Hepatocyte (in vitro differentiated cells): ENCODE measurements at regions not wholly inside any gene's neighbourhood (a gene's known extent, or its start where the extent isn't known, plus 50 kb on each side); places are given as distances from the start of the nearest gene placed in this dataset.

Experiments used
- DNase-seq: peaks from one replicate; pipeline ENCODE4 v3.0.0-alpha.2; 2016; ENCODE audit warnings: low spot score
- H2AFZ ChIP-seq: fragments of 200-600 bp; sonication (generic); 2 replicates; pipeline ENCODE4 v1.6.0; 2016; ENCODE audit warnings: antibody characterized with exemption, mild to moderate bottlenecking
- H3K27ac ChIP-seq: fragments of 200-600 bp; sonication (generic); 2 replicates; pipeline ENCODE4 v1.5.1; 2016; ENCODE audit warnings: mild to moderate bottlenecking
- H3K27me3 ChIP-seq: fragments of 200-600 bp; sonication (generic); 2 replicates; pipeline ENCODE4 v1.6.1; 2016
- H3K36me3 ChIP-seq: fragments of 200-600 bp; sonication (generic); replicated peaks from 2 replicates; pipeline ENCODE4 v1.5.1; 2016; ENCODE audit warnings: low read depth; ENCODE audit not compliant: insufficient read depth
- H3K4me1 ChIP-seq: fragments of 200-600 bp; sonication (generic); 2 replicates; pipeline ENCODE4 v1.5.1; 2016; ENCODE audit warnings: mild to moderate bottlenecking, moderate library complexity; ENCODE audit not compliant: insufficient read depth
- H3K4me2 ChIP-seq: fragments of 200-600 bp; sonication (generic); 2 replicates; pipeline ENCODE4 v1.6.0; 2016
- H3K4me3 ChIP-seq: fragments of 200-600 bp; sonication (generic); 2 replicates; pipeline ENCODE4 v1.5.1; 2016; ENCODE audit warnings: mild to moderate bottlenecking
- H3K79me2 ChIP-seq: fragments of 200-600 bp; sonication (generic); 2 replicates; pipeline ENCODE4 v1.6.0; 2017; ENCODE audit warnings: mild to moderate bottlenecking
- H3K9me2 ChIP-seq: fragments of 200-600 bp; sonication (generic); replicated peaks from 2 replicates; pipeline ENCODE4 v1.6.0; 2017; ENCODE audit warnings: mild to moderate bottlenecking; ENCODE audit not compliant: insufficient read depth
- H3K9me3 ChIP-seq: fragments of 200-600 bp; sonication (generic); 2 replicates; pipeline ENCODE4 v1.5.1; 2016; ENCODE audit warnings: low read depth, mild to moderate bottlenecking
- H4K20me1 ChIP-seq: fragments of 200-600 bp; sonication (generic); 2 replicates; pipeline ENCODE4 v1.6.0; 2016; ENCODE audit warnings: mild to moderate bottlenecking; ENCODE audit not compliant: insufficient read depth, poor library complexity, severe bottlenecking
- EZH2 ChIP-seq: fragments of 200-600 bp; sonication (generic); IDR thresholded peaks from 2 replicates; pipeline ENCODE4 v1.6.1; 2016; ENCODE audit warnings: antibody characterized with exemption, mild to moderate bottlenecking, borderline replicate concordance
- EZH2phosphoT487 ChIP-seq: fragments of 200-600 bp; sonication (generic); IDR thresholded peaks from one replicate; pipeline ENCODE4 v1.6.1; 2018; ENCODE audit warnings: antibody characterized with exemption, mild to moderate bottlenecking, low read depth, moderate library complexity; ENCODE audit not compliant: unreplicated experiment, severe bottlenecking
- WGBS: methylation state at CpG from one replicate; pipeline ENCODE4 v1.1.6; 2016; ENCODE audit warnings: low lambda C conversion rate; ENCODE audit errors: missing lambda C conversion rate; 5-methylcytosine and 5-hydroxymethylcytosine counted together
- TF ChIP-seq, protein P1 (sequence below): fragments of 200-600 bp; sonication (generic); IDR thresholded peaks from 2 replicates; pipeline ENCODE4 v1.5.1; 2016; ENCODE audit warnings: antibody characterized with exemption, mild to moderate bottlenecking; ENCODE audit not compliant: poor library complexity

GRCh38 chr3:127072221-127072771, 89.4 kb downstream of the PLXNA1 start:
- TF ChIP-seq EZH2 (no peak), EZH2phosphoT487 (no peak)
- TF ChIP-seq, protein P1, sequence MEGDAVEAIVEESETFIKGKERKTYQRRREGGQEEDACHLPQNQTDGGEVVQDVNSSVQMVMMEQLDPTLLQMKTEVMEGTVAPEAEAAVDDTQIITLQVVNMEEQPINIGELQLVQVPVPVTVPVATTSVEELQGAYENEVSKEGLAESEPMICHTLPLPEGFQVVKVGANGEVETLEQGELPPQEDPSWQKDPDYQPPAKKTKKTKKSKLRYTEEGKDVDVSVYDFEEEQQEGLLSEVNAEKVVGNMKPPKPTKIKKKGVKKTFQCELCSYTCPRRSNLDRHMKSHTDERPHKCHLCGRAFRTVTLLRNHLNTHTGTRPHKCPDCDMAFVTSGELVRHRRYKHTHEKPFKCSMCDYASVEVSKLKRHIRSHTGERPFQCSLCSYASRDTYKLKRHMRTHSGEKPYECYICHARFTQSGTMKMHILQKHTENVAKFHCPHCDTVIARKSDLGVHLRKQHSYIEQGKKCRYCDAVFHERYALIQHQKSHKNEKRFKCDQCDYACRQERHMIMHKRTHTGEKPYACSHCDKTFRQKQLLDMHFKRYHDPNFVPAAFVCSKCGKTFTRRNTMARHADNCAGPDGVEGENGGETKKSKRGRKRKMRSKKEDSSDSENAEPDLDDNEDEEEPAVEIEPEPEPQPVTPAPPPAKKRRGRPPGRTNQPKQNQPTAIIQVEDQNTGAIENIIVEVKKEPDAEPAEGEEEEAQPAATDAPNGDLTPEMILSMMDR, result no peak
- H3K4me2 ChIP-seq, result no peak overlapping the region
- DNase-seq, result no peak
- no peak overlapping the region for H3K4me3 ChIP-seq
- no peak overlapping the region for H3K27ac ChIP-seq
- H4K20me1 ChIP-seq, result no peaks in the 10 kb centered on the region
- no peaks in the 10 kb centered on the region for H3K36me3 ChIP-seq
- WGBS, result 77% methylated on average over 9 of the region's 10 CpGs
- H2AFZ ChIP-seq, result no peak overlapping the region
- H3K79me2 ChIP-seq, result no peaks in the 10 kb centered on the region
- no peaks in the 10 kb centered on the region for H3K9me2 ChIP-seq
- H3K4me1 ChIP-seq, result no peaks in the 10 kb centered on the region
- no peaks in the 10 kb centered on the region for H3K9me3 ChIP-seq
- no peaks in the 10 kb centered on the region for H3K27me3 ChIP-seq

GRCh38 chr3:127072971-127073783, 90.3 kb downstream of the PLXNA1 start:
- Histone ChIP-seq H3K9me3 (no peaks in the 10 kb centered on the region), H3K4me2 (no peak overlapping the region), H3K36me3 (no peaks in the 10 kb centered on the region), H3K4me3 (no peak overlapping the region), H3K79me2 (no peaks in the 10 kb centered on the region), H3K27ac (no peak overlapping the region), H3K4me1 (no peaks in the 10 kb centered on the region), H3K27me3 (no peaks in the 10 kb centered on the region), H4K20me1 (no peaks in the 10 kb centered on the region), H3K9me2 (no peaks in the 10 kb centered on the region), H2AFZ (no peak overlapping the region)
- no peak for DNase-seq
- no peak for TF ChIP-seq EZH2
- TF ChIP-seq, protein P1, result no peak
- TF ChIP-seq EZH2phosphoT487, result no peak
- WGBS, result 78% methylated on average over 16 of the region's 16 CpGs

DNA sequence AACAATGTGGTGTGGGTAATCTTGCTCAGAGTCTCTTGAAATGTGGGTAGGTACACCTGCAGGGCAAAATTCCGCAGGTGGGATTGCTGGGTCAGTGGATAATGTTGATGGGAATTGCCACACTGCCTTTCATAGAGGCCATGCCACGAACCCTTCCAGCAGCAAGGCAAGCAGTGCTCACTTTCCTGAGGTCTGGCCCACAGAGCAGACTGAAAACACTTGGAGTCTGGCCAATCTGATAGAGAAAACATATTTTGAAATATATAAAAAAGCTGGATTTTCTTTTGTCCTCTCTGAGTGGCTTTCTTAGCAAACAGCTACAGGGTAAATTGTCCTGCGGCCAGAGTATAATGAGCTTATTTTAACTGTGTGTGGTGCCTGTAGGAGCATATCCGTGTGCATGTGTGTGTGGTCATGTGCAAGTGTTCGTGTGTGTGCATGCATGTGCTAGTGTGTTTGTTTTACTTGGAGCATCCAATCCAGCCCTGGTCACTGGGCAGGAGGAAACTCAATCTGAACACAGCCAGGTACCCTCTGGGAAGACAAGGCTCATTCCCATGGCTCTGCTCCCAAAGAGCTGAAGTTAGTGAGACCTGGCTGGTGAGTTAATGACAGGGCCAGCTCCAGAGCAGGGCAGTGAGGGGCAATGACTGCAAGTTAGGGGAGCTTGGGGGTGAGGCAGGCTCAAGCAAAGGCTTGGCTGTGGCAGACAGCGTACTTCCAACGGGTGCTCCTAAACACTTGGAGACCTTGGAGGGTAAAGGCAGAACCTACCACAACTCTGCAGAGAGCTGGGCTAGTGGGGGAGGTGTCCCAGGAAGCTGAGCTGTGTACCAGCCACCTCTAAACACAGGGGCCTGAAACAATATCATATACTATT, 91.3 kb downstream of the PLXNA1 start:
- Histone ChIP-seq H3K4me3 (no peak overlapping the region), H2AFZ (no peak overlapping the region), H3K4me1 (no peaks in the 10 kb centered on the region), H4K20me1 (no peaks in the 10 kb centered on the region), H3K36me3 (no peaks in the 10 kb centered on the region), H3K27me3 (no peaks in the 10 kb centered on the region), H3K4me2 (no peak overlapping the region), H3K9me2 (no peaks in the 10 kb centered on the region), H3K79me2 (no peaks in the 10 kb centered on the region), H3K9me3 (no peaks in the 10 kb centered on the region), H3K27ac (no peak overlapping the region)
- no peak for DNase-seq
- 82% methylated on average over 7 of the region's 7 CpGs for WGBS
- TF ChIP-seq, protein P1, result no peak
- TF ChIP-seq EZH2, result no peak
- TF ChIP-seq EZH2phosphoT487, result no peak
